Esophagus mucosa (tissue), 1 donor: ENCODE measurements at regions not wholly inside any gene's neighbourhood (a gene's known extent, or its start where the extent isn't known, plus 50 kb on each side); places are given as distances from the start of the nearest gene placed in this dataset.
"Not testable (repeated sequence)": the region's sequence is repeated elsewhere in the genome, so short reads cannot be mapped to it uniquely, and the experiment has no call there.

Source experiments
- ATAC-seq: fragments of 200-7000 bp; cut with Tn5 transposase; one replicate; pipeline ENCODE4 v1.9.1; 2020
- donor health status: DM: yes; HTN: yes; CAD: no.

DNA sequence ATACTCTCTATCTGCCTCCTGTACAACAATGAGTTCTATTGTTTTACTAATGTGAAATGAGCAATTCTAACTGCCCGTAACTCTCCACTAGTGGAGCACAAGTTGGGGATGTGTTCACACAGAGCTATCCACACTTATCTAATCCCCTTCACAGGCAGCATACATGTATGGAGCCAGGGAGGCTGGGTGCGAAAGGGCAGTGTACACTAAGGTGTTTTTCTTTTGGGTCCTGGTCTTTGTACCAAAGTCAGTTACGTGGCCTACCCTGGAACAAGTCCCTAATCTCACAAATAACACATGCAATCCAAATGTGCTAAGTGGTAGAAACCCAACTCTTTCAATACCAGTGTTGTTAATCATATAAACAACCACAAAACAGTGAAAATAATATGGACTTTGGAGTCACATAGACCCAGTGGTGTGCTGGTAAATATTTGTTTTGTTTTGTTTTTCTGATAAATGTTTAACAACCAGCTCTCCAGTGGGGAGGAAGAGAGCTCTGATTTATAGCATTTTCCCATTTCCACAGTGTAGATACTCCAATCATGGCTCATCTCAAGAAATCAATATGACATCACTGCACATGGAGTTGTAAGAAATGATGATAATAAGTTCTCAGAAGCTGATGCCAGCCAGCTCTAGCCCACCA, 319.9 kb upstream of the DUSP10 start:
- ATAC-seq, result no peak

DNA sequence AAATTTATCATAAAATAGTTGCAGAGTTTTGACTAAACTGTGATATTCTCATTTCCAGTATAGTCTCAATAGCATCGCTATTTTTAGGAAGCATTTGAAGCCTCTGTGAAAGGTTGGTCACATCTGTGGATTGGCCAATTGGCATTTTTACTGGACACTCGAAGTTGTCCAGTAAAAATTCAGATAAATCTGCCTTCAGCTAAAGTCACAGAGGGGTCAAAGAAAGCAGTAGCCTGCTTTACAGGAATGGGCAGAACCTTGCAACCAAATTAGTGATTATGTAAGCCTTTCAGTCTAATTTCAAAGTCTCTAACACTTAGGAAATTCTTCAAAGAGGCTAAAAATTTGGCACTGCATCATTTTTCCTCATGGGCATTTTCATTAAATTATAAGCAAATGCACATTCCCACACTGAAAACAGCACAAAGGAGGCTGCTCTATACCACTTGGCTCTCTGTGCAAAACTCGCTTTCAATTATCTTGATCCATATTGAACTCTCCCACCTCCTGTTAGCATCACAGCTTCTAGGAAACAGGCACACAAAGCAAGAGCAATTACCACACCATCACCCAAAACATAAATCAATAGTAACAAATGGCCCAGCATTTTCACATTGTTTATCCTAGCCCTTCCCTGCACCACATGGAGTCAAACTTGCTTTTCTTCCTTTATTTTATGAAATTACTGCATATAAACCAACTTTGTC, 318.5 kb upstream of the DUSP10 start:
- no peak for ATAC-seq

GRCh38 chr1:222058249-222058648, 316.4 kb upstream of the DUSP10 start:
- ATAC-seq, result no peak

DNA sequence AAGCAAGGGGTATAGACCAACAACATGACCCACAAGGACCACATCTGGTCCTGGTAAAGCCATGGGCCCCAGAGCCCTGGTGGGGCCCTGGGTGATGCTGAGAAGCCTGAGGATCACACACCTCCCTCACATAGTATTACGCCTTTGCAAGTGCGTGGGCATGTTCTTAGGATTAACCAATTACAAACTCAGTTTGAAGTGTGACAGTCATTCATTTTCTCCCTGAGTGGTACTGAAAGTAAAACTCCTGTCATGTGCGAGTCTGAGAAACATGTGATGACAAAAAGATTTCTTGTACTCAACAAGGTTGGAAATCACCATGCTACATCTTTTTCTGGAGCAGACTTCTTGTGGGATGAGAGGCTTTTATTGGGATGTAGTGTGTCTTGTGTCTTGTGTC, 315.3 kb upstream of the DUSP10 start:
- no peak for ATAC-seq

- ATAC-seq, result no peak
Observed at GRCh38 chr1:222054416-222054815, 312.5 kb upstream of the DUSP10 start.

GRCh38 chr1:222053790-222054294, 312.0 kb upstream of the DUSP10 start:
- no peak for ATAC-seq

- ATAC-seq, result not testable (repeated sequence)
Observed at GRCh38 chr1:222051311-222051710, 309.4 kb upstream of the DUSP10 start.

- not testable (repeated sequence) for ATAC-seq
Observed at GRCh38 chr1:222049661-222050060, 307.8 kb upstream of the DUSP10 start.

DNA sequence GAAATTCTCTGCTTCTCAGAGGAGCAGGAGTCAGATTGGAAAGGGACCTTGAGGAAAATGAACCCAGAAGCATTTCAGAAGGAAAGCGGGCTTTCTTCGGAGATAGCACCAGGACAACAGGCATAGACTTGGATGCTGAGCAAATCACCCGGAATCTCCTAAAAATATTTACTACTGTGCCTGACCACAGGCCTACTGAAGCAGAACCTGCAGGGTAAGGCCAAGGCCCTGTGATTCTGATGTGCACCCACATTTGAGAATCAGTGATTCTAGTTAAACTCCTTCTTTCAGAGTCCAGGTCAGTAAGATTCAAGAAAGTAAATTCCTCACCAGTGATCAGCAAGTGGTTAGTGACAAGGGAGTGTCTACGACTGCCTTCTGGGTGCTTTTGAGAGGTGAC, 307.3 kb upstream of the DUSP10 start:
- no peak for ATAC-seq

GRCh38 chr1:222048094-222048595, 306.3 kb upstream of the DUSP10 start:
- ATAC-seq, result no peak

- ATAC-seq, result no peak
Observed at GRCh38 chr1:222047366-222047765, 305.5 kb upstream of the DUSP10 start.

GRCh38 chr1:222046684-222047263, 304.9 kb upstream of the DUSP10 start:
- no peak for ATAC-seq

- no peak for ATAC-seq
Observed at GRCh38 chr1:222045786-222046185, 303.9 kb upstream of the DUSP10 start.

DNA sequence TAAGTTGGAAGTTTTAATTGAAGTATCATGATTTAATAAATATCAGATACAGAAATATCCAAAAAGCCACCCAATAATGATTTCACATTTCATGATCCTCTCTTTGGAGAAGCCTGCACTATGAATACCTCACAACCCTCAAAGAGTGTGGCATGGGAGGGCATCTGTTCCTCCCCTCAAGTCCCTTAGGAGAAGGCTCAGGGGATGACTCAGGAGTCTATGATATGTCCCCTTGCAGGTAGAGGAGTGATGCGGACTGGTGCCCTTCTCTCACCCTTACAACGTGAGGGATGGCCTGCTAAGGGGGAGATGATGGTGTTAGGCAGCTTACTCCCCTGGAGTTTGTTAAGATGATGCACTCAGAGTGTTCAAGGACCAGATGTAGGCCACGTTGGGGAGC, 303.3 kb upstream of the DUSP10 start:
- ATAC-seq, result no peak

- ATAC-seq, result peak; percentile 18
Observed at GRCh38 chr1:222043444-222044292, 301.8 kb upstream of the DUSP10 start.

DNA sequence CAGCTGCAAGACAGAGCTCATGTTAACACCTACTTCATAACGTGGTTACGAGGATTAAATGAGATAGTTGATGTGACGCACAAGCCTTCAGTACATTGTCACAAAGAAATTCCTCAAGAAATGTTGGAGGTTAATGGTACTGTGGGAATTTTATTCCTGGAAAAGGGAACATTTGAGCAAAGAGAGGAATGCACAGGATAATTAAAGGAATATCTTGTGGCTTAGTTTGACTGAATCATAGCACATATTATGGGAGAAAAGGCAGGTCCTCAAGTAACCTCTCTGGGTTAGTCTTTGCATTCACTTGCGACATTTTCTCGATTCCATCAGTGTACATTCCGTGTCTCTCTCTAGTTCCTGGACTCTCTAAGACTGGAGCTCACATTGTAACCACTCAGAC, 300.2 kb upstream of the DUSP10 start:
- ATAC-seq, result no peak

- no peak for ATAC-seq
Observed at GRCh38 chr1:222040955-222041354, 299.1 kb upstream of the DUSP10 start.

DNA sequence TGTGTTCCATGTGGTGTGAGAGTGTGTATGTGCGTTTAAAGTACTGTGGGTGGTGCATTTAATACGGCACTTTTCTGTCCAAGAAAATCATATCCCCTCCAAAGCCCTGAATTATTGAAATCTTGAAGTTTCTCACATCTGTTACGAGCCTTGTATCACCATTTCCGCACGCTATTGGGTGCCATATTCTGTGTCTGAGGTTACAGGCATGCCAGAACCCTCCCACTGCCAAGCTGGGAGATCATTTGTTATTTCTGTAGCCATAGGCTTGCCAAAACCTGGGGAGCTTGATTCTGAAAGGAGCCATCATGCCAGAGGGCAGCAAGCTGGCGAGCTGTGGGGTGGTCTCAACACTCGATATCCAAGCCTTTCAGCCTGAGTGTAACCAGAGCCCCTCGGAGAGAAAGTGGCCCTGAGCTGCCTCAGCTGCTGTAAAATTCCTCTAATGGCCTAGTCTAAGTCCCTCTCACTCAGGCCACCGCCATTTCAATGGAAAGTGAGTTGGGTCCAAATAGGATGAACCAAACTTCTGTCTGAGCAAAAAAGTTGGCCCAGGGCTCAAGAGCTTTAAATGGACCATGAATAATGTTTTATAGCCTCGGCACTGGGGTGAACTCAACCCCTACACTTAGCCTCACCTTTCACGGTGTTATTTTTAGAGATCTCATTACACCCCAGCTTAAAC, 298.4 kb upstream of the DUSP10 start:
- no peak for ATAC-seq

DNA sequence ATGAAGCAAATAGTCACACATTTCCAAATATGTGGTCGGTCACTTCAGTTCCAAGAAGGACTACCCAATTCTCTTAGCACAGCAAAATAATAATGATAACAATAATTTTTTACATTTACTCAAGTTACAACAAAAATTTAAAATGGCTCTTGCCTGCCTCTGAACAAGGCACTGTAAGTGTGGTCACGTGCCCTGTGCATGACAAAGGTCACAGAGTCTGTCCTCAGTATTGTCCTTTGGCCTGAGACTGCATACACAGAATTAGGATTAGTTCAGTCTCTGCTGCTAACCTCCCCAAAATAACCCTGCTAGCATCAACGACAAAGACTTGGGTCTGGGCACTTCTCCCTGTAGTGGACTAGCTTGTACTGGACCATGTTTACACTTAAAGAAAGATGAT, 297.1 kb upstream of the DUSP10 start:
- ATAC-seq, result no peak

GRCh38 chr1:222037720-222038119, 295.8 kb upstream of the DUSP10 start:
- no peak for ATAC-seq

DNA sequence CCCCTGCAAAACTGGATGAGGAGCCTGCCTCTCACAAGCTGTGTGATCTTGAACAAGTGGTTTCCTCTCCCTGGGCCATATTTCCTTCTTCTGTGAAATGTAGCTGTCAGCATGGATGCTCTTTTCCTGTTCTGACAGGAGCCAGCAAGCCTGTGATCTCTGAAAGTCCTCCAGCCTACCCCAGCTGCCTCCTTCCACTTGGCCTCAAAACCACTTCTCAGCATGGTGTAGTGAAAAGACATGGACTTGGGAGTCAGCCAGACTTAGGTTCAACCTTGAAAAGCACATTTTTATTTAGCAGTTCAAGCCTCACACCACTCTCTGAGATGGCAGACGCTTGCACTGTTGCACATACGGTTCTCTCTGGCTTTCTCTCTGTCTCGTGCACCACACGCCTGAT, 292.9 kb upstream of the DUSP10 start:
- ATAC-seq, result no peak

DNA sequence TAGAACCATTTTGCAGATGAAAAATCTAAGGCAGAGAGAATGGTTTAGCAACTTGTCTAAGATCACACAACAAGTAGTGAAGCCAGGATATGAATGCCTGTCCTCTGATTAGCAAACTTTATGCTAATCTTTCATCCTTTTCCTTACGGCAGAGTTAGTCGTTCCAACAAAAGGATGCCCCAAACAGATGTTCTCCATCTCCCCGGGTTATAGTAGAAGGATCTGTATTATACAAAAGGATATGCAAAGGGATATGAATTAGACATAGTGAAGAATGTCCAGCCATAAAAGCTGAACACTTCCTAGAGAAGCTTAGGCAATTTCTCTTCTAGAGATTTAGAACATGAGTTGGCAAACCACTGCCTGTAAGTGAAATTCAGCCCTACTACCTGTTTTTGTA, 291.6 kb upstream of the DUSP10 start:
- ATAC-seq, result no peak
